HT1080 (cell line): ENCODE measurements at regions not wholly inside any gene's neighbourhood (a gene's known extent, or its start where the extent isn't known, plus 50 kb on each side); places are given as distances from the start of the nearest gene placed in this dataset.
"Not testable (repeated sequence)": the region's sequence is repeated elsewhere in the genome, so short reads cannot be mapped to it uniquely, and the experiment has no call there.

Source experiments
- DNase-seq: peaks from one replicate; pipeline ENCODE4 v3.0.0-alpha.2; 2015; ENCODE audit warnings: low read depth

DNA sequence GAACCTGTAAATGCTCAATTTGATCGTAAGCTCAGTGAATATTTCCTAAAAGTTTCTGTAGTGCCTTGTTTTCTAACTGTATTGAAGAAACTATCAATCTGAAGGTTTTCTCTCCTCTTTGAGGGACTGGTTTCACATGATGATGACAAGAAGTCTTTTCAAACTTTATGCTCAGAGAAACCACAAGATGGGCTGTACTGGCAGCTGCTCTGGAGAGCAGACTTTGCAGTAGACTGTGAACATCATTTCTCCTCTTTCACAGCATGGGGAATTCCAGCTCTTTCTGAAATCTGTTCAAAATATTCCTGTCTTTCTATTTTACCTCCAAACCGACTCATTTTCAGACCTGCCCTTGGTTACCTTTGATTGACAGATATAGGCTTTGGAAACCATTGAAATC, 194.4 kb downstream of the IZUMO3 start:
- no peak for DNase-seq

DNA sequence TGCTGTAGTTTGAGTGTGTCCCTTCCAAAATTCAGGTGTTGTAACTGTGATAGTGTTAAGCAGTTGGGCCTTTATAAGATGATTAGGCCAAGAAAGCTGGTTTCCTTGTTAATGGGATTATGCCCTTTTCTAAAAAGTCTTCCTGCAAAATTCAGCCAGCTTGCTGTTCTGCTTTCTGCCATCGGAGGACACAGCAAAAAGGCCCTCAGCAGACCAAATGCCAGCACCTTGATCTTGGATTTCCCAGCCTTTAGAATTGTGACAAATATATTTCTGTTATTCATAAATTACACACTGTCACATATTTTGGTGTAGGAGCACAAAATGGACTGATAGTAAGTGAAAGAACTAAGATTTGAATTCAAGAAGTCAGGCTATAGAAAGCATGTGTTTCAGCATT, 203.2 kb downstream of the IZUMO3 start:
- DNase-seq, result no peak

DNA sequence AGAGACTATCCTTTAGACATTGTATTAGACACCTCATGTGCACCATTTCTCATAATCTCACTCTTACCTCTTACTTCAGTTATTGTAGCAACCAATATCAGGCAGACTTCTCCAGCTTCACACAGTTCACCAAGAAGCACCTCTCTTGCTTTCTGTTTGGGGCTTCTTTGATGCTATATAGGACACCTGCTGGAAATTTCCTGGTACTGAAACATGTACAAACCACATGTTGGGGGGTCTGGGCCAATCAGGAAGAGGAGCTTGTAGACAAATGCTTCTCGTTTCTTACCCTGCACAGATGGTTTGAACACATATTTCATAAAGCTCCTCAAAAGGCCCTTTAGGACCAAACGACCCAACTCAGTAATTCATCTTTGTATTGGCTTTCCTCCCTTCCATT, 212.1 kb downstream of the IZUMO3 start:
- DNase-seq, result peak; percentile 11

DNA sequence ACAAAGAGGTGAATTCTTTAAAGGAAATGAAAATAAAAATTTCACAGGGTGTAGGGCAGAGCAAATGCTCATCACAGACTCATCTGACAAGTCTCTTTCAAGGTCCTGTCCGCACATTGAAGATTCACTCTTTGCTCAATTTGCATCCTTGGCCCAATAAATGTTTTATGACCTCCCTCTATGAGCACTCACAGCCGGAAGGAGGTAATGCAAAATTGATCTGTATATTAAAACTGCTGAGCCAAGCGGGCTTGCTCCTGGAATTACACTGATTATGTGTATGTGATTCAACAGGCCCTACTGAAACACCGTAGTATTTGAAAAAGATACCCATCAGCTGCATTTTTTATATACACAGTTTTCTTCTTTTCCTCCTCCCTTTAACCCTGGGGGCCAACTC, 246.8 kb downstream of the IZUMO3 start:
- DNase-seq, result no peak

DNA sequence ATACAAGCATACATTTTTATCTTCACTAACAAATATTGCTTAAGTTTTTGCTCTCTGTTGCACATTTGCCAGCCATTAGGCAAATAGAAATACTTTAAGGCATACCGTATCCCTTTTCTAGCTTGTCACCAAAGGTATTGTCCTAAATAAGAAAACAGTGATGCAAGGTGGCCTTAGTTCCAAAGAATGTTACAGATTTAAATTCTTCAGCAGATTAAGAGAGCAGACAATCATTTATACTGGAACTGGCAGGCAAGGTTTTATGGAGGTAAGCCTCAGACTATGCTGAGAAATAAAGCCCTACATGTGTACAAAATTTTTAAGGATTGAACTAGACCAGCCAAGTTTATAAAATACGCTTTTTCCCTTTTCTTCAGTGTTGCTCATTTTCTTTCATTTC, 247.8 kb downstream of the IZUMO3 start:
- DNase-seq, result no peak

- DNase-seq, result no peak
These were observed 249.6 kb downstream of the IZUMO3 start for GRCh38 chr9:24296124-24296523.

DNA sequence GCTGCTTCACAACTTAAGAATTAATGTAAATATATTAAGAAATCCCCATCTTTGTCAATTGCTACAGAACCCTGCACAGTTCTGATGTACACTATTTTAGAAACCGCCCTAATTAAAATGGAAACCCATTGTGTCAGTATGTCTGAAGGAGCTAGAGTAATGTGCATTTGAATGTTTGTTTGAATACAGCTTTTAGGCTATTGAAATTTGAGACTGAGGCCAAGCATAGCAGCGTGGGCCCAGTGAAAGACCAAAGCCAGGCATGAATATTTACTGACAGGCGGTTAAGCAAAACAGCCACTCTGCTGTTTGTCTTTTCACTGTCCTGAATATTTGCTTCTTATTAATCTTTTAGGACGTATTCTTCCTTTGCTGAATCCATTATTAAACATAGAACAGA, 252.3 kb downstream of the IZUMO3 start:
- no peak for DNase-seq

DNA sequence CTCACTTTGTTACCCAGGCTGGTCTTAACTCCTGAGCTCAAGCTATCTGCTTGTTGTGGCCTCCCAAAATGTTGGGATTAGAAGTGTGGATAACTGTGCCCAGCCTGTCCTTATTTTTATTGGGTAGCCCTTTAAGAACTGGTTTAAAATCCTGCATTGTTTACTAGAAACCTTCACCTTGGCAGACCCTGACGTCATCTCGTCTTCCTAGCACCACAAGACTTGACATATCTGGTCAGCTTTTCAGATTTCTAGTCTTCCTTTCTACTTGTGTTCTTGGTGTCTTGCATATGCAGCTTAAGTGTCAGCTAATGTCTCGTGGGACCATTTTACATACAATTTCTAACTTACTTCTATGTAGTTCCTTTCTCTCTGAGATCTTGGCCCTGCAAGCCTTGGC, 258.9 kb downstream of the IZUMO3 start:
- no peak for DNase-seq

DNA sequence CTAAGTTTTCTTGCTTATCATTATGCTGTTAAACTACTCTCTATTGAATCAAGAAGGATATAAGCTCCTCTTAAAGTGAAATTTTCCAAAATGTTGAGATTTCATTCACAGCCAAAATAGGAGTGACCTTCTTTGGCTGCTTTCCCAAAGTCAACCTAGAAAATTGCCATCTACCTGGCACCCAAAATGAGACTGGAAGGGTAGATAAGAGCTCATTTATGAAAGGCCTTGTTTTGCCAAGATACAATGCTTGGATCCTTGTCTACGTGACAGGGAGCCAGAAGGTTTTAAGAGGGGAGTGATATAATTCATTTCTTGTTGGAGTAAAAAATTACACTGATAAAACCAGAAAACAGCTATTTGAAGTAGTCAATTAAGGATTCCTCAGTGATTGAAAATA, 287.1 kb downstream of the IZUMO3 start:
- no peak for DNase-seq

- DNase-seq, result peak; percentile 69
These were observed 288.0 kb downstream of the IZUMO3 start for GRCh38 chr9:24257726-24258125.

GRCh38 chr9:24245988-24246387, 299.7 kb downstream of the IZUMO3 start:
- peak; percentile 16 for DNase-seq

DNA sequence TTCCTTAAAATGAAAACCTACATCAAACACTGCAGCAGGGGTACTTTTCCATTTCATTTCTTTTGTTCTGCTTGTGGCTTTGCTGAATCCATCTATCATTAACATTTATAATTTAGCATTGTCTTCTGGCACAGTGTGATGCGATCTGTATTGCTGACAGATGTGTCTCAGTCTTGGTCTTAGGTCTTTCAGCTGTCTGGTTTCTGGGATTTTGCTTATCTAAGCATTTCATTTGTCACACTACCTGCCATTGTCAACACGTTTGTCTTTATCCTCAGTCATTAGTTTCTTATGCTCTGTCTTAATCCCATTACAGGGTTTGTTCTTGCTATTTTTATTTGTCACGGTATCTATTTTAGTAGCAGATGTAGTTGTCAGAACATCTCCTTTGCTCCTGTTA, 303.1 kb downstream of the IZUMO3 start:
- DNase-seq, result no peak

DNA sequence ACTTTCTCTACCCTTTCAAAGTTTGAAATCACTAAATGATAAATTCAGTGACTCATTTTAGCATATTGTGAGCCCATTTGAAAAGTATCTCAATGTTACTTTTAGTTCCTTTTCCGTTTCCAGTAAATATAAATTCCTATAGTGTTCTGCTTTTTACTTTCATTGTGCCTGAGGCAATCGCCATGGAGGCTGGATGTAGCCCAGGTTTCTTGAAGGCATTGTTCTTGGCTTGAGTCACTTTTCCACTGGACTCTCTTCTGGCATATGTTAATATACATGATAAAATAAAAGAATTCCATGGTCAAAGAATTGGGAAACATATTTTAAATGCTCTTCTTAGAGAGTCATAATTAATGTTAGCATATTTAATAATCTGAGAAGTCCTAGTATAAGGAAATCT, 327.0 kb downstream of the IZUMO3 start:
- no peak for DNase-seq

DNA sequence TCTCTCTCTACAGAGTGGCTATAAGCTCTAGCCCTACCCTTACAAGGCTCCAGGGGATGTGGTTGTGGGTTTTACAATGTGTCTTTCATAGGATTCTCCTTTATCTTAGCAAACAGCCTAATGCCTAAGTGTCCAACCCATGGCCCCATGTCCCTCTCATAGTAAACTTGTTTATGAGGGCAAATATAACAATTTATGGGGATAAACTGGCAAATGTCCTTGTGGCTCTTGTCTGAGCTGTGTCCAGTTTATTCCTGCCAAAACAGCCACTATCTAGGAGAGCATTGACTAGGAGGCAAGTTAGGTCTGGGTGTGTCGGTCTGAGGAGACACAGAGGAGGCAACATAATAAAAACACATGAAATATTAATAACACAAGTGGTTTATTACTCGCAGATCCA, 335.1 kb downstream of the IZUMO3 start:
- no peak for DNase-seq

- DNase-seq, result peak; percentile 23
These were observed 355.7 kb downstream of the IZUMO3 start for GRCh38 chr9:24189986-24190385.

DNA sequence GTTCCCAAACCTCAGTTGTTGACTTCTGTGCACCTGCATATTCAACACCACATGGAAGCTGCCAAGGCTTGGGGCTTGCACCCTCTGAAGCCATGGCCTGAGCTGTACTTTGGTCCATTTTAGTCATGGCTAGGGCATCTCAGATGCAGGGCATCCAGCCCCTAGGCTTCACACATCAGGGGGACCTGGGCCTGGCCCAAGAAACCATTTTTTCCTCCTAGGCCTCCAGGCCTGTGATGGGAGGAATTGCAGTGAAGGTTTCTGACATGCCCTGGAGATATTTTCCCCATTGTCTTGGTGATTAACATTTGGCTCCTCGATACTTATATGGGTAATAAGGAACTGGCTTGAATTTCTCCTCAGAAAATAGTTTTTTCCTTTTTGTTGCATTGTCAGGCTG, 354.5 kb upstream of the ELAVL2 start:
- DNase-seq, result not testable (repeated sequence)

- no peak for DNase-seq
These were observed 318.8 kb upstream of the ELAVL2 start for GRCh38 chr9:24144796-24145195.

- not testable (repeated sequence) for DNase-seq
These were observed 309.0 kb upstream of the ELAVL2 start for GRCh38 chr9:24135072-24135471.

DNA sequence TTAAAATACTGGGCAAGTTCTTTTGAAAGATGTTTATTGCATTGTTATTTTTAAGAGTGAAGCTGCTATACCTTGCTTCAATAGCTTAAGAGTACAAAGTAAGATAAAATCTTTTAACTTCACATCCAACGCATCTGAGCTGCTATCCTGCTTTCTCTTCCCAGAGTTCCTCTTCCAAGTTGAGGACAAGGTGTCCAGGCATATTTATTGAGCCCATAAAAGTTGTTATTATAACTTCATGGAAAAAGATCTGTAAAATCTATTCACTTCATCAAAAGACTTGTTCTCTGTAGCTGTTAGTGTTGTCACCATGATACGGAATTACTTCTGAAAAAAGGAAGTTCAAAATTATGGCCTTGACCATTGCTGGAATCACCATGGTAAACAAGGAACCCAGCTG, 306.2 kb upstream of the ELAVL2 start:
- no peak for DNase-seq

- DNase-seq, result no peak
These were observed 301.5 kb upstream of the ELAVL2 start for GRCh38 chr9:24127519-24127918.

- DNase-seq, result peak; percentile 77
These were observed 292.1 kb upstream of the ELAVL2 start for GRCh38 chr9:24118190-24118589.

GRCh38 chr9:24096756-24097155, 270.7 kb upstream of the ELAVL2 start:
- peak; percentile 75 for DNase-seq

DNA sequence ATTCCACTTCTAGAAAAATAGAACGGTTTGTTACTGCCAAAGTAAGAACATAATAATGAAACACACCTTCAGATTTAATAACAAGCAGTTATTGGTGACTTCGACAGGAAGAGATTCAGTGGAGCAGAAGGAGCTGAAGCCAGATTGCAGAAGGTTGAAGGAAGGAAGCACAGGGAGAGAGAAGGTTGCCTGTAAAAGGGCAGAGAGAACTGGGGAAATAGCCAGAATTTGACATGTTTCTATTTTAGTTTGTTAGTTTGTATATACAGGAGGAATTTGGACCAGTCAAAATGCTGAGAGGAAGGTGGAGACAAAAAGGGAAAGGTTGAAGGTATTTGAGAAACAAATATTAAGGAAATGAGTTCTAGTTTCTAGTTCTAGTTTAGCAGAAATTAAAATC, 269.2 kb upstream of the ELAVL2 start:
- DNase-seq, result no peak

DNA sequence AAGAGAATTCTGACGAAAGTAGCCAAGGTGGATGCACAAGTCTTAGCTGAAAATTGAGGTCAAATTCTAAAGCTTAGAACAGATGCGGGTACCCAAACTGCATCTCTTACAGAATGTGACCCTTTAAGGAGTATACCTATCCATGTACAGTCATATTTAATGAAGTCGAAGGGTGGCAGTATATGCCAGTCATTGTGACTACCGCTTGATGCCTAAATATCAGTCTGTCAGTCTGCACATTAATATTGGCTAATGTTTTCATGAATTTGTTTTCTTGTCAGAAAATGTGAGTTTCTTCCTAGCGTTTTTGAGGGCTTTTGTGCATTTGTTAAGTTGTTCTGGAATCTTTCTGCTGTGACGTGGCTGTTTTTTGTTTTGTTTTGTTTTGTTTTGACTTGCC, 264.5 kb upstream of the ELAVL2 start:
- no peak for DNase-seq

GRCh38 chr9:24073666-24074065, 247.6 kb upstream of the ELAVL2 start:
- no peak for DNase-seq
